HEK293 (cell line): ENCODE measurements at regions not wholly inside any gene's neighbourhood (a gene's known extent, or its start where the extent isn't known, plus 50 kb on each side); places are given as distances from the start of the nearest gene placed in this dataset.
"Not testable (repeated sequence)": the region's sequence is repeated elsewhere in the genome, so short reads cannot be mapped to it uniquely, and the experiment has no call there.

ENCODE experiments used
- CTCF ChIA-PET: fragments of 350-600 bp; formaldehyde crosslinking; extraction: SDS; loops from one replicate; lab custom pipeline; 2021; ENCODE audit warnings: antibody characterized with exemption; lab: Yijun Ruan, JAX
- POLR2A ChIA-PET: fragments of 300-600 bp; formaldehyde crosslinking; extraction: SDS; loops from one replicate; lab custom pipeline; 2020; ENCODE audit warnings: antibody characterized with exemption, inconsistent platforms; lab: Yijun Ruan, JAX
- H3K27ac ChIP-seq: fragments of 200-500 bp; sonication (Bioruptor generic); 2 replicates; pipeline ENCODE4 v1.5.1; 2014; ENCODE audit warnings: low read depth, low read length, control low read depth, inconsistent platforms; ENCODE audit errors: extremely low read depth
- H3K36me3 ChIP-seq, 2 experiments: fragments of 200-500 bp in 1 of 2; sonication (Bioruptor generic) in 1 of 2; 1 replicate in 1 of 2; 2 replicates in 1 of 2; pipeline ENCODE4 v1.5.1; 2014 to 2017; ENCODE audit warnings: inconsistent platforms in 2 of 2, low read length in 2 of 2; ENCODE audit not compliant: control insufficient read depth in 2 of 2, insufficient read depth in 1 of 2
- H3K4me1 ChIP-seq: fragments of 200-500 bp; sonication (Bioruptor generic); 2 replicates; pipeline ENCODE4 v1.5.1; 2014; ENCODE audit warnings: mild to moderate bottlenecking, low read length, inconsistent platforms; ENCODE audit not compliant: control insufficient read depth, insufficient read depth
- H3K4me3 ChIP-seq: 2 replicates; pipeline ENCODE4 v1.5.1; 2011; ENCODE audit warnings: low read depth, mild to moderate bottlenecking, control low read depth, low read length, moderate library complexity
- H3K9me3 ChIP-seq: fragments of 200-500 bp; sonication (Bioruptor generic); 2 replicates; pipeline ENCODE4 v1.5.1; 2014; ENCODE audit warnings: low read depth, low read length, inconsistent platforms; ENCODE audit not compliant: control insufficient read depth, insufficient read depth
- BCL11A ChIP-seq: fragments of 450-650 bp; formaldehyde crosslinking; IDR thresholded peaks from 2 replicates; pipeline ENCODE4 v1.5.1; 2016; ENCODE audit warnings: low read depth, missing biosample characterization, missing genetic modification characterization
- GLI2 ChIP-seq: fragments of 450-650 bp; formaldehyde crosslinking; IDR thresholded peaks from 2 replicates; pipeline ENCODE4; 2017; ENCODE audit warnings: missing biosample characterization, missing genetic modification characterization, low read depth, borderline replicate concordance
- HIC1 ChIP-seq: fragments of 450-650 bp; formaldehyde crosslinking; IDR thresholded peaks from 2 replicates; pipeline ENCODE4 v1.5.1; 2016; ENCODE audit warnings: missing biosample characterization, missing genetic modification characterization
- INSM2 ChIP-seq: fragments of 450-650 bp; formaldehyde crosslinking; IDR thresholded peaks from 2 replicates; pipeline ENCODE4 v1.5.1; 2016; ENCODE audit warnings: missing biosample characterization, missing genetic modification characterization
- KLF9 ChIP-seq: fragments of 450-650 bp; formaldehyde crosslinking; IDR thresholded peaks from 2 replicates; pipeline ENCODE4 v1.5.1; 2016; ENCODE audit warnings: missing biosample characterization, missing genetic modification characterization, low read depth
- PBX3 ChIP-seq: sonication (generic); formaldehyde crosslinking; IDR thresholded peaks from 2 replicates; pipeline ENCODE4 v1.8.1; 2022; ENCODE audit warnings: mild to moderate bottlenecking, moderate library complexity, missing genetic modification reagents
- YY1 ChIP-seq: fragments of 450-650 bp; formaldehyde crosslinking; IDR thresholded peaks from 2 replicates; pipeline ENCODE4 v1.5.1; 2018; ENCODE audit warnings: missing biosample characterization, missing genetic modification characterization
- ZFHX2 ChIP-seq: fragments of 450-650 bp; formaldehyde crosslinking; conservative IDR thresholded peaks from 2 replicates; pipeline ENCODE4 v1.5.1; 2016; ENCODE audit warnings: missing biosample characterization, missing genetic modification characterization
- ZNF16 ChIP-seq: fragments of 450-650 bp; formaldehyde crosslinking; IDR thresholded peaks from 2 replicates; pipeline ENCODE4 v1.5.1; 2016; ENCODE audit warnings: low read depth, missing biosample characterization, missing genetic modification characterization
- ZNF23 ChIP-seq: fragments of 450-650 bp; formaldehyde crosslinking; IDR thresholded peaks from 2 replicates; pipeline ENCODE4 v1.5.1; 2016; ENCODE audit warnings: missing biosample characterization, missing genetic modification characterization, borderline replicate concordance
- ZNF239 ChIP-seq: fragments of 450-650 bp; formaldehyde crosslinking; IDR thresholded peaks from 2 replicates; pipeline ENCODE4 v1.5.1; 2016; ENCODE audit warnings: missing biosample characterization, missing genetic modification characterization
- ZNF335 ChIP-seq: fragments of 450-650 bp; formaldehyde crosslinking; conservative IDR thresholded peaks from 2 replicates; pipeline ENCODE4 v1.5.1; 2016; ENCODE audit warnings: missing biosample characterization, missing genetic modification characterization
- ZNF341 ChIP-seq: fragments of 450-650 bp; formaldehyde crosslinking; IDR thresholded peaks from 2 replicates; pipeline ENCODE4; 2016; ENCODE audit warnings: low read depth, missing biosample characterization, missing genetic modification characterization
- ZNF362 ChIP-seq: fragments of 450-650 bp; formaldehyde crosslinking; IDR thresholded peaks from 2 replicates; pipeline ENCODE4 v1.5.1; 2016; ENCODE audit warnings: missing biosample characterization, missing genetic modification characterization
- ZNF404 ChIP-seq: fragments of 450-650 bp; formaldehyde crosslinking; IDR thresholded peaks from 2 replicates; pipeline ENCODE4 v1.5.1; 2017; ENCODE audit warnings: missing biosample characterization, missing genetic modification characterization
- ZNF549 ChIP-seq: fragments of 450-650 bp; IDR thresholded peaks from 2 replicates; pipeline ENCODE4 v1.5.1; 2018; ENCODE audit warnings: missing biosample characterization, missing genetic modification characterization, mild to moderate bottlenecking, inconsistent platforms, moderate library complexity
- ZNF571 ChIP-seq: fragments of 450-650 bp; formaldehyde crosslinking; IDR thresholded peaks from 2 replicates; pipeline ENCODE4 v1.5.0; 2017; ENCODE audit warnings: missing biosample characterization, missing genetic modification characterization
- ZNF585B ChIP-seq: fragments of 450-650 bp; formaldehyde crosslinking; IDR thresholded peaks from 2 replicates; pipeline ENCODE4 v1.5.1; 2016; ENCODE audit warnings: missing biosample characterization, missing genetic modification characterization
- ZNF658 ChIP-seq: fragments of 450-650 bp; formaldehyde crosslinking; IDR thresholded peaks from 2 replicates; pipeline ENCODE4; 2016; ENCODE audit warnings: missing biosample characterization, missing genetic modification characterization
- ZNF670 ChIP-seq: fragments of 450-650 bp; formaldehyde crosslinking; IDR thresholded peaks from 2 replicates; pipeline ENCODE4 v1.5.1; 2016; ENCODE audit warnings: missing biosample characterization, missing genetic modification characterization, low read depth
- ZNF677 ChIP-seq: fragments of 450-650 bp; IDR thresholded peaks from 2 replicates; pipeline ENCODE4 v1.5.0; 2018; ENCODE audit warnings: missing biosample characterization, mild to moderate bottlenecking, missing genetic modification characterization, moderate library complexity
- ZNF701 ChIP-seq: fragments of 450-650 bp; formaldehyde crosslinking; IDR thresholded peaks from 2 replicates; pipeline ENCODE4 v1.5.1; 2016; ENCODE audit warnings: missing biosample characterization, missing genetic modification characterization
- ZNF768 ChIP-seq: fragments of 450-650 bp; formaldehyde crosslinking; IDR thresholded peaks from 2 replicates; pipeline ENCODE4 v1.5.1; 2018; ENCODE audit warnings: missing biosample characterization, mild to moderate bottlenecking, missing genetic modification characterization
- ZNF791 ChIP-seq: fragments of 450-650 bp; formaldehyde crosslinking; IDR thresholded peaks from 2 replicates; pipeline ENCODE4 v1.5.1; 2016; ENCODE audit warnings: missing biosample characterization, missing genetic modification characterization
- ZNF830 ChIP-seq: fragments of 450-650 bp; IDR thresholded peaks from 2 replicates; pipeline ENCODE4 v1.5.0; 2018; ENCODE audit warnings: missing biosample characterization, missing genetic modification characterization, low read depth, mild to moderate bottlenecking, moderate library complexity
- ZNF837 ChIP-seq: fragments of 450-650 bp; formaldehyde crosslinking; IDR thresholded peaks from 2 replicates; pipeline ENCODE4 v1.5.1; 2016; ENCODE audit warnings: missing biosample characterization, missing genetic modification characterization

GRCh38 chr5:40198736-40199135 is 481.0 kb upstream of the PTGER4 start:
- Histone ChIP-seq H3K9me3 (no peaks in the 10 kb centered on the region; the same call in 1 of the 2 replicates), H3K4me1 (no peaks in the 10 kb centered on the region), H3K27ac (no peak overlapping the region), H3K4me3 (no peak overlapping the region), H3K36me3 (no peaks in the 10 kb centered on the region)
- CTCF ChIA-PET = no interaction called here
- POLR2A ChIA-PET = no interaction called here
- TF ChIP-seq HIC1 (tag by site-specific recombination) (no peak), KLF9 (tag by site-specific recombination) (no peak), ZNF404 (tag by site-specific recombination) (no peak), ZNF549 (no peak), ZNF239 (tag by site-specific recombination) (no peak), BCL11A (no peak), ZNF23 (tag by site-specific recombination) (no peak), ZNF362 (tag by site-specific recombination) (no peak), PBX3 (CRISPR knock-in tag) (no peak), ZNF837 (tag by site-specific recombination) (no peak), ZNF16 (tag by site-specific recombination) (no peak), ZNF585B (tag by site-specific recombination) (no peak), ZNF701 (tag by site-specific recombination) (no peak), YY1 (tag by site-specific recombination) (no peak), ZNF677 (tag by site-specific recombination) (no peak)

GRCh38 chr5:40195574-40195973 is 484.1 kb upstream of the PTGER4 start:
- H3K4me3 ChIP-seq, H3K9me3 ChIP-seq, POLR2A ChIA-PET, H3K4me1 ChIP-seq, H3K27ac ChIP-seq, H3K36me3 ChIP-seq, CTCF ChIA-PET: not testable (repeated sequence)

GRCh38 chr5:40191150-40191549 is 488.6 kb upstream of the PTGER4 start:
- TF ChIP-seq KLF9 (tag by site-specific recombination) (no peak), ZNF768 (no peak), GLI2 (tag by site-specific recombination) (no peak), ZNF670 (tag by site-specific recombination) (no peak), ZNF791 (tag by site-specific recombination) (no peak), INSM2 (tag by site-specific recombination) (no peak), ZNF830 (tag by site-specific recombination) (no peak), ZNF571 (tag by site-specific recombination) (no peak), ZNF23 (tag by site-specific recombination) (no peak), ZFHX2 (tag by site-specific recombination) (no peak), ZNF658 (tag by site-specific recombination) (no peak), ZNF837 (tag by site-specific recombination) (no peak), ZNF335 (tag by site-specific recombination) (no peak), ZNF341 (tag by site-specific recombination) (no peak), ZNF404 (tag by site-specific recombination) (no peak)
- ChIA-PET POLR2A (no interaction called here), CTCF (interaction anchor here (0.6 to 0.8 kb wide), 2 partner anchors 145 to 385 kb away, joined by 3 read pairs; no protein-coding TSS in a partner anchor)
- H3K27ac ChIP-seq = no peak overlapping the region
- H3K36me3 ChIP-seq = no peaks in the 10 kb centered on the region
- no peak overlapping the region for H3K4me3 ChIP-seq
- no peaks in the 10 kb centered on the region for H3K9me3 ChIP-seq
- H3K4me1 ChIP-seq = no peaks in the 10 kb centered on the region
